Panc1 (cell line): ENCODE measurements at regions not wholly inside any gene's neighbourhood (a gene's known extent, or its start where the extent isn't known, plus 50 kb on each side); places are given as distances from the start of the nearest gene placed in this dataset.

Experiments
- POLR2AphosphoS5 ChIP-seq: IDR thresholded peaks from 2 replicates; pipeline ENCODE4 v1.6.1; 2012; ENCODE audit warnings: mild to moderate bottlenecking, low read depth, low read length, moderate library complexity
- TF ChIP-seq, protein P1 (sequence below), 2 experiments: IDR thresholded peaks; 2 replicates each; pipeline ENCODE4 v1.6.1; 2011 to 2012; ENCODE audit warnings: low read depth in 2 of 2, control low read depth in 1 of 2, low read length in 1 of 2, mild to moderate bottlenecking in 1 of 2, moderate library complexity in 1 of 2; ENCODE audit not compliant: insufficient read depth in 1 of 2
- TF ChIP-seq, protein P2 (sequence below): fragments of 450-650 bp; IDR thresholded peaks from 2 replicates; pipeline ENCODE4 v1.5.1; 2017; ENCODE audit warnings: mild to moderate bottlenecking

DNA sequence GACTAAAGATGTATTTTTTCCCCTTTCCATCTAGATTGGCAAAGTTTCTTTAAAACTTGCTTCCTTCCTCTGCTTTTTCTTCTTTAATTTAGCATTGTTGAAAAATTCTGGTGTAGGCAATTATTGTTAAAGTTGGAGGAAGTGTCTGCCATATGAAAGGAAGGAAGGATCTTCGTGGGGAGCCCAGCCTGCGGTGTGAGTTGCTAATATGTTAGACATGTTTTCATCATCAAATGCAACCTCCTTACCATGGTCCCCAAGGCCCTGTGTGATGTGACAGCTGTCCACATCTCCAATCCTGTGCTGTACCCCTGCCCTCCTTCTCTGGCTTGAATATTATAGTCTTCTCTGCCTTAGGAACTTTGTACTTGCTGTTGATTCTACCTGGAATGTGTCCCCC lies 81.0 kb upstream of the ZBTB18 start:
- TF ChIP-seq, protein P1, sequence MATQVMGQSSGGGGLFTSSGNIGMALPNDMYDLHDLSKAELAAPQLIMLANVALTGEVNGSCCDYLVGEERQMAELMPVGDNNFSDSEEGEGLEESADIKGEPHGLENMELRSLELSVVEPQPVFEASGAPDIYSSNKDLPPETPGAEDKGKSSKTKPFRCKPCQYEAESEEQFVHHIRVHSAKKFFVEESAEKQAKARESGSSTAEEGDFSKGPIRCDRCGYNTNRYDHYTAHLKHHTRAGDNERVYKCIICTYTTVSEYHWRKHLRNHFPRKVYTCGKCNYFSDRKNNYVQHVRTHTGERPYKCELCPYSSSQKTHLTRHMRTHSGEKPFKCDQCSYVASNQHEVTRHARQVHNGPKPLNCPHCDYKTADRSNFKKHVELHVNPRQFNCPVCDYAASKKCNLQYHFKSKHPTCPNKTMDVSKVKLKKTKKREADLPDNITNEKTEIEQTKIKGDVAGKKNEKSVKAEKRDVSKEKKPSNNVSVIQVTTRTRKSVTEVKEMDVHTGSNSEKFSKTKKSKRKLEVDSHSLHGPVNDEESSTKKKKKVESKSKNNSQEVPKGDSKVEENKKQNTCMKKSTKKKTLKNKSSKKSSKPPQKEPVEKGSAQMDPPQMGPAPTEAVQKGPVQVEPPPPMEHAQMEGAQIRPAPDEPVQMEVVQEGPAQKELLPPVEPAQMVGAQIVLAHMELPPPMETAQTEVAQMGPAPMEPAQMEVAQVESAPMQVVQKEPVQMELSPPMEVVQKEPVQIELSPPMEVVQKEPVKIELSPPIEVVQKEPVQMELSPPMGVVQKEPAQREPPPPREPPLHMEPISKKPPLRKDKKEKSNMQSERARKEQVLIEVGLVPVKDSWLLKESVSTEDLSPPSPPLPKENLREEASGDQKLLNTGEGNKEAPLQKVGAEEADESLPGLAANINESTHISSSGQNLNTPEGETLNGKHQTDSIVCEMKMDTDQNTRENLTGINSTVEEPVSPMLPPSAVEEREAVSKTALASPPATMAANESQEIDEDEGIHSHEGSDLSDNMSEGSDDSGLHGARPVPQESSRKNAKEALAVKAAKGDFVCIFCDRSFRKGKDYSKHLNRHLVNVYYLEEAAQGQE (IDR thresholded peaks at IDR 0.05; ENCODE audit: insufficient read depth in 1 of 2, low read depth in 2 of 2, low read length in 1 of 2), result no peak
- TF ChIP-seq, protein P2, sequence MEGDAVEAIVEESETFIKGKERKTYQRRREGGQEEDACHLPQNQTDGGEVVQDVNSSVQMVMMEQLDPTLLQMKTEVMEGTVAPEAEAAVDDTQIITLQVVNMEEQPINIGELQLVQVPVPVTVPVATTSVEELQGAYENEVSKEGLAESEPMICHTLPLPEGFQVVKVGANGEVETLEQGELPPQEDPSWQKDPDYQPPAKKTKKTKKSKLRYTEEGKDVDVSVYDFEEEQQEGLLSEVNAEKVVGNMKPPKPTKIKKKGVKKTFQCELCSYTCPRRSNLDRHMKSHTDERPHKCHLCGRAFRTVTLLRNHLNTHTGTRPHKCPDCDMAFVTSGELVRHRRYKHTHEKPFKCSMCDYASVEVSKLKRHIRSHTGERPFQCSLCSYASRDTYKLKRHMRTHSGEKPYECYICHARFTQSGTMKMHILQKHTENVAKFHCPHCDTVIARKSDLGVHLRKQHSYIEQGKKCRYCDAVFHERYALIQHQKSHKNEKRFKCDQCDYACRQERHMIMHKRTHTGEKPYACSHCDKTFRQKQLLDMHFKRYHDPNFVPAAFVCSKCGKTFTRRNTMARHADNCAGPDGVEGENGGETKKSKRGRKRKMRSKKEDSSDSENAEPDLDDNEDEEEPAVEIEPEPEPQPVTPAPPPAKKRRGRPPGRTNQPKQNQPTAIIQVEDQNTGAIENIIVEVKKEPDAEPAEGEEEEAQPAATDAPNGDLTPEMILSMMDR, result no peak
- no peak for TF ChIP-seq POLR2AphosphoS5
